ENCODE measurements at regions not wholly inside any gene's neighbourhood (a gene's known extent, or its start where the extent isn't known, plus 50 kb on each side); places are given as distances from the start of the nearest gene placed in this dataset.

GRCh38 chr5:63255594-63255993 is 677.0 kb downstream of the LRRC70 start:
- H3K27me3 ChIP-seq = no peaks in the 10 kb centered on the region
- no peak overlapping the region for H3K4me3 ChIP-seq
- no peaks in the 10 kb centered on the region for H3K9me3 Mint-ChIP-seq
- H3K36me3 Mint-ChIP-seq = no peaks in the 10 kb centered on the region
- H3K36me3 ChIP-seq = no peaks in the 10 kb centered on the region
- H3K27me3 Mint-ChIP-seq (ENCODE audit: insufficient read depth, low read depth) = no peaks in the 10 kb centered on the region
- H3K27ac Mint-ChIP-seq = no peak overlapping the region
- peaks cover 5% of the 10 kb centered on the region for H3K4me1 Mint-ChIP-seq
- H3K4me2 ChIP-seq = no peak overlapping the region
- no peaks in the 10 kb centered on the region for H3F3A ChIP-seq (ENCODE audit: low read depth)
- H3K79me2 ChIP-seq (ENCODE audit: low read depth) = no peaks in the 10 kb centered on the region
- peaks cover 9% of the 10 kb centered on the region for H3K4me1 ChIP-seq
- no peak overlapping the region for H2AFZ ChIP-seq (replicated peaks)
- H3K4me3 Mint-ChIP-seq = no peak overlapping the region
- peak; percentile 43 for DNase-seq (ENCODE audit: low spot score)
- no peak overlapping the region for H3K9ac ChIP-seq
- H3K9me3 ChIP-seq (ENCODE audit: low read depth) = no peaks in the 10 kb centered on the region
- no peaks in the 10 kb centered on the region for H4K20me1 ChIP-seq (ENCODE audit: low read depth)
- no peak for TF ChIP-seq CTCF (IDR thresholded peaks at IDR 0.05)
- H3K27ac ChIP-seq = no peak overlapping the region

- TF ChIP-seq EZH2 (IDR thresholded peaks at IDR 0.05) = no peak
- TF ChIP-seq CTCF (IDR thresholded peaks at IDR 0.05) = no peak
- no peak for TF ChIP-seq EZH2phosphoT487 (IDR thresholded peaks at IDR 0.05)
- Histone ChIP-seq H3K79me2 (ENCODE audit: low read depth) (no peaks in the 10 kb centered on the region), H3F3A (ENCODE audit: low read depth) (no peaks in the 10 kb centered on the region), H2AFZ (replicated peaks) (no peak overlapping the region), H3K4me1 (peaks cover 7% of the 10 kb centered on the region), H3K27me3 (no peaks in the 10 kb centered on the region), H3K36me3 (no peaks in the 10 kb centered on the region), H3K27ac (no peak overlapping the region), H4K20me1 (ENCODE audit: low read depth) (no peaks in the 10 kb centered on the region), H3K9ac (no peak overlapping the region), H3K4me2 (no peak overlapping the region), H3K4me3 (no peak overlapping the region), H3K9me3 (ENCODE audit: low read depth) (no peaks in the 10 kb centered on the region)
- Mint-ChIP-seq H3K27ac (no peak overlapping the region), H3K36me3 (no peaks in the 10 kb centered on the region), H3K4me1 (peaks cover 5% of the 10 kb centered on the region), H3K27me3 (ENCODE audit: insufficient read depth, low read depth) (no peaks in the 10 kb centered on the region), H3K9me3 (no peaks in the 10 kb centered on the region), H3K4me3 (no peak overlapping the region)
- DNase-seq (ENCODE audit: low spot score) = no peak
These were observed 672.3 kb downstream of the LRRC70 start for GRCh38 chr5:63250939-63251338.

- H3K9ac ChIP-seq = no peak overlapping the region
These were observed 671.3 kb downstream of the LRRC70 start for GRCh38 chr5:63249960-63250359.

GRCh38 chr5:63247651-63248050 is 669.0 kb downstream of the LRRC70 start:
- Mint-ChIP-seq H3K27ac (no peak overlapping the region), H3K4me1 (no peaks in the 10 kb centered on the region)
- H2AFZ ChIP-seq (replicated peaks) = no peak overlapping the region

More at GRCh38 chr5:63249960-63250359, 671.3 kb downstream of the LRRC70 start:
- TF ChIP-seq EZH2 (IDR thresholded peaks at IDR 0.05) (no peak), EZH2phosphoT487 (IDR thresholded peaks at IDR 0.05) (no peak)
- no peak overlapping the region for H3K27ac Mint-ChIP-seq
- no peak overlapping the region for H3K4me3 Mint-ChIP-seq
- no peaks in the 10 kb centered on the region for H3K9me3 Mint-ChIP-seq
- no peaks in the 10 kb centered on the region for H4K20me1 ChIP-seq (ENCODE audit: low read depth)
- H3K27me3 Mint-ChIP-seq (ENCODE audit: insufficient read depth, low read depth) = no peaks in the 10 kb centered on the region
- no peak overlapping the region for H2AFZ ChIP-seq (replicated peaks)
- H3K4me3 ChIP-seq = no peak overlapping the region
- no peak for DNase-seq (ENCODE audit: low spot score)
- no peaks in the 10 kb centered on the region for H3K36me3 ChIP-seq
- H3K36me3 Mint-ChIP-seq = no peaks in the 10 kb centered on the region
- no peak overlapping the region for H3K4me2 ChIP-seq
- H3K27me3 ChIP-seq = no peaks in the 10 kb centered on the region
- H3F3A ChIP-seq (ENCODE audit: low read depth) = no peaks in the 10 kb centered on the region
- H3K79me2 ChIP-seq (ENCODE audit: low read depth) = no peaks in the 10 kb centered on the region
- H3K9me3 ChIP-seq (ENCODE audit: low read depth) = no peaks in the 10 kb centered on the region
- no peaks in the 10 kb centered on the region for H3K4me1 ChIP-seq
- H3K4me1 Mint-ChIP-seq = no peaks in the 10 kb centered on the region
- no peak overlapping the region for H3K27ac ChIP-seq

More at GRCh38 chr5:63247651-63248050, 669.0 kb downstream of the LRRC70 start:
- no peaks in the 10 kb centered on the region for H3K9me3 ChIP-seq (ENCODE audit: low read depth)
- H3K79me2 ChIP-seq (ENCODE audit: low read depth) = no peaks in the 10 kb centered on the region
- H3K4me1 ChIP-seq = no peaks in the 10 kb centered on the region
- TF ChIP-seq EZH2phosphoT487 (IDR thresholded peaks at IDR 0.05) (no peak), CTCF (IDR thresholded peaks at IDR 0.05) (no peak), EZH2 (IDR thresholded peaks at IDR 0.05) (no peak)
- no peaks in the 10 kb centered on the region for H3K27me3 ChIP-seq
- no peaks in the 10 kb centered on the region for H3K36me3 ChIP-seq
- DNase-seq (ENCODE audit: low spot score) = no peak
- no peaks in the 10 kb centered on the region for H3K36me3 Mint-ChIP-seq
- H3K27me3 Mint-ChIP-seq (ENCODE audit: insufficient read depth, low read depth) = no peaks in the 10 kb centered on the region
- no peak overlapping the region for H3K4me3 ChIP-seq
- no peaks in the 10 kb centered on the region for H3F3A ChIP-seq (ENCODE audit: low read depth)
- no peak overlapping the region for H3K9ac ChIP-seq
- no peak overlapping the region for H3K4me2 ChIP-seq
- no peaks in the 10 kb centered on the region for H3K9me3 Mint-ChIP-seq
- H3K27ac ChIP-seq = no peak overlapping the region
- no peak overlapping the region for H3K4me3 Mint-ChIP-seq
- H4K20me1 ChIP-seq (ENCODE audit: low read depth) = no peaks in the 10 kb centered on the region
